Upper lobe of right lung (tissue), 1 donor: ENCODE measurements at regions not wholly inside any gene's neighbourhood (a gene's known extent, or its start where the extent isn't known, plus 50 kb on each side); places are given as distances from the start of the nearest gene placed in this dataset.

Experiments used
- ATAC-seq: fragments of 200-7000 bp; cut with Tn5 transposase; one replicate; pipeline ENCODE4 v1.9.1; 2020; ENCODE audit warnings: mild to moderate bottlenecking, moderate library complexity
- DNase-seq: peaks from one replicate; pipeline ENCODE4 v3.0.0-alpha.2; 2020
- H3K27ac ChIP-seq: fragments of 200-600 bp; one replicate; pipeline ENCODE4 v1.8.0; 2022
- H3K27me3 ChIP-seq: fragments of 200-600 bp; one replicate; pipeline ENCODE4 v1.8.0; 2022; ENCODE audit warnings: mild to moderate bottlenecking
- H3K36me3 ChIP-seq: fragments of 200-600 bp; one replicate; pipeline ENCODE4 v1.8.0; 2022
- H3K4me1 ChIP-seq: fragments of 200-600 bp; one replicate; pipeline ENCODE4 v1.8.0; 2022
- H3K4me3 ChIP-seq: fragments of 200-600 bp; one replicate; pipeline ENCODE4 v1.8.0; 2022; ENCODE audit warnings: mild to moderate bottlenecking
- H3K9me3 ChIP-seq: fragments of 200-600 bp; one replicate; pipeline ENCODE4 v1.8.0; 2022
- CTCF ChIP-seq: fragments of 200-600 bp; IDR thresholded peaks from one replicate; pipeline ENCODE4 v1.8.0; 2022; ENCODE audit warnings: antibody characterized with exemption
- intact Hi-C: fragments of 100-400 bp; cut with DNase I; formaldehyde crosslinking; loops from one replicate; pipeline ENCODE4 v1.11.0; 2022
- donor health status: DM: no; HTN: yes; CAD: no; lungs with severe emphysema.

GRCh38 chr7:109836016-109836415 lies 1254.9 kb upstream of the LRRN3 start:
- Histone ChIP-seq H3K36me3 (no peaks in the 10 kb centered on the region), H3K4me1 (no peaks in the 10 kb centered on the region), H3K27ac (no peak overlapping the region), H3K4me3 (no peak overlapping the region), H3K9me3 (no peaks in the 10 kb centered on the region), H3K27me3 (no peaks in the 10 kb centered on the region)
- no peak for ATAC-seq
- no peak for TF ChIP-seq CTCF
- no peak for DNase-seq
- intact Hi-C loops = no loop called here

GRCh38 chr7:109842386-109842785 lies 1248.5 kb upstream of the LRRN3 start:
- Histone ChIP-seq H3K9me3 (no peaks in the 10 kb centered on the region), H3K36me3 (no peaks in the 10 kb centered on the region), H3K4me3 (no peak overlapping the region), H3K4me1 (no peaks in the 10 kb centered on the region), H3K27me3 (no peaks in the 10 kb centered on the region), H3K27ac (no peak overlapping the region)
- intact Hi-C loops = no loop called here
- DNase-seq (no peak), ATAC-seq (no peak)
- TF ChIP-seq CTCF = no peak

GRCh38 chr7:109844362-109844761 lies 1246.6 kb upstream of the LRRN3 start:
- no peaks in the 10 kb centered on the region for H3K36me3 ChIP-seq
- intact Hi-C loops = no loop called here
- H3K4me3 ChIP-seq = no peak overlapping the region
- peak; percentile 42 for TF ChIP-seq CTCF
- no peak for DNase-seq
- H3K9me3 ChIP-seq = no peaks in the 10 kb centered on the region
- no peak overlapping the region for H3K27ac ChIP-seq
- no peak for ATAC-seq
- no peaks in the 10 kb centered on the region for H3K4me1 ChIP-seq
- H3K27me3 ChIP-seq = no peaks in the 10 kb centered on the region

GRCh38 chr7:109864230-109864629 lies 1226.7 kb upstream of the LRRN3 start:
- intact Hi-C loops = no loop called here
- Histone ChIP-seq H3K4me1 (no peaks in the 10 kb centered on the region), H3K36me3 (no peaks in the 10 kb centered on the region), H3K4me3 (no peak overlapping the region), H3K27ac (no peak overlapping the region), H3K9me3 (no peaks in the 10 kb centered on the region), H3K27me3 (no peaks in the 10 kb centered on the region)
- DNase-seq (no peak), ATAC-seq (no peak)
- no peak for TF ChIP-seq CTCF

- no peak overlapping the region for H3K27ac ChIP-seq
- H3K36me3 ChIP-seq = no peaks in the 10 kb centered on the region
- ATAC-seq (no peak), DNase-seq (no peak)
- no peaks in the 10 kb centered on the region for H3K9me3 ChIP-seq
- intact Hi-C loops = no loop called here
- no peaks in the 10 kb centered on the region for H3K4me1 ChIP-seq
- no peak overlapping the region for H3K4me3 ChIP-seq
- H3K27me3 ChIP-seq = no peaks in the 10 kb centered on the region
- TF ChIP-seq CTCF = no peak
These were observed 1222.6 kb upstream of the LRRN3 start for GRCh38 chr7:109868215-109868860.

- no peak for ATAC-seq
- no peak for DNase-seq
- intact Hi-C loops = no loop called here
These were observed 1217.6 kb upstream of the LRRN3 start for GRCh38 chr7:109873296-109873695.

More at GRCh38 chr7:109873296-109873695, 1217.6 kb upstream of the LRRN3 start:
- H3K36me3 ChIP-seq = no peaks in the 10 kb centered on the region
- H3K4me1 ChIP-seq = no peaks in the 10 kb centered on the region
- no peaks in the 10 kb centered on the region for H3K9me3 ChIP-seq
- H3K27ac ChIP-seq = no peak overlapping the region
- no peaks in the 10 kb centered on the region for H3K27me3 ChIP-seq
- no peak for TF ChIP-seq CTCF
- H3K4me3 ChIP-seq = no peak overlapping the region
